AG04450 (cell line): ENCODE measurements at regions not wholly inside any gene's neighbourhood (a gene's known extent, or its start where the extent isn't known, plus 50 kb on each side); places are given as distances from the start of the nearest gene placed in this dataset.

ENCODE experiments used
- CTCF ChIA-PET: fragments of 300-600, 350-600 bp; formaldehyde crosslinking; extraction: SDS; loops from one replicate; lab custom pipeline; 2022; ENCODE audit warnings: antibody characterized with exemption, inconsistent platforms; lab: Charles Lee
- POLR2A ChIA-PET: fragments of 350-600 bp; formaldehyde crosslinking; extraction: SDS; loops from one replicate; lab custom pipeline; 2021; ENCODE audit warnings: antibody characterized with exemption, inconsistent platforms; lab: Yijun Ruan, JAX
- DNase-seq: peaks from one replicate; pipeline ENCODE4 v3.0.0-alpha.2; 2011; ENCODE audit warnings: low read depth, low spot score
- H3K27ac ChIP-seq: one replicate; pipeline ENCODE4 v1.5.1; 2012; ENCODE audit warnings: low read depth, low read length, control low read depth
- H3K27me3 ChIP-seq: one replicate; pipeline ENCODE4 v1.6.0; 2012; ENCODE audit warnings: low read length; ENCODE audit not compliant: control insufficient read depth, insufficient read depth
- H3K4me3 ChIP-seq: 2 replicates; pipeline ENCODE4 v1.5.1; 2011; ENCODE audit warnings: mild to moderate bottlenecking, low read depth, low read length, control low read depth
- H3K9me3 ChIP-seq: 2 replicates; pipeline ENCODE4 v1.5.1; 2012; ENCODE audit warnings: low read length; ENCODE audit not compliant: control insufficient read depth, insufficient read depth
- CTCF ChIP-seq: IDR thresholded peaks from 2 replicates; pipeline ENCODE4 v1.5.1; 2011; ENCODE audit warnings: low read depth, low read length, control low read depth, inconsistent platforms

GRCh38 chr12:75882421-75882820 is 149.2 kb downstream of the PHLDA1 start:
- ChIA-PET POLR2A (no interaction called here), CTCF (interaction anchor here (0.6 kb wide), 1 partner anchor 87 kb away, joined by 3 read pairs; no protein-coding TSS in a partner anchor)
- no peak for TF ChIP-seq CTCF

GRCh38 chr12:75881920-75882319 is 149.7 kb downstream of the PHLDA1 start:
- Histone ChIP-seq H3K9me3 (no peaks in the 10 kb centered on the region), H3K27ac (no peak overlapping the region), H3K4me3 (no peak overlapping the region), H3K27me3 (no peaks in the 10 kb centered on the region)
- TF ChIP-seq CTCF, result no peak
- ChIA-PET CTCF (interaction anchor here (0.6 kb wide), 1 partner anchor 88 kb away, joined by 3 read pairs; no protein-coding TSS in a partner anchor), POLR2A (no interaction called here)
- no peak for DNase-seq

More at GRCh38 chr12:75882421-75882820, 149.2 kb downstream of the PHLDA1 start:
- H3K9me3 ChIP-seq, result no peaks in the 10 kb centered on the region
- H3K27ac ChIP-seq, result no peak overlapping the region
- H3K4me3 ChIP-seq, result no peak overlapping the region
- no peaks in the 10 kb centered on the region for H3K27me3 ChIP-seq
- DNase-seq, result no peak

GRCh38 chr12:75877763-75878621 is 153.6 kb downstream of the PHLDA1 start:
- no peak for TF ChIP-seq CTCF
- Histone ChIP-seq H3K27me3 (no peaks in the 10 kb centered on the region), H3K4me3 (no peak overlapping the region), H3K27ac (no peak overlapping the region), H3K9me3 (no peaks in the 10 kb centered on the region)
- ChIA-PET CTCF (interaction anchor here (0.6 to 1.2 kb wide), 2 partner anchors 21 to 98 kb away, joined by 3 to 5 read pairs; no protein-coding TSS in a partner anchor), POLR2A (no interaction called here)
- peak; percentile 33 for DNase-seq

- no peaks in the 10 kb centered on the region for H3K27me3 ChIP-seq
- H3K9me3 ChIP-seq, result no peaks in the 10 kb centered on the region
- no peak for DNase-seq
- TF ChIP-seq CTCF, result no peak
- no peak overlapping the region for H3K4me3 ChIP-seq
- H3K27ac ChIP-seq, result no peak overlapping the region
- ChIA-PET CTCF (interaction anchor here (1.0 to 1.2 kb wide), 2 partner anchors 20 to 32 kb away, joined by 3 read pairs; no protein-coding TSS in a partner anchor), POLR2A (no interaction called here)
Measured at GRCh38 chr12:75876832-75877762, 154.5 kb downstream of the PHLDA1 start.
